ENCODE measurements at regions not wholly inside any gene's neighbourhood (a gene's known extent, or its start where the extent isn't known, plus 50 kb on each side); places are given as distances from the start of the nearest gene placed in this dataset.
A peak's percentile ranks its signal among the peaks of the same experiment; 100 is the strongest.

GRCh38 chr16:89037261-89038152, 56.1 kb upstream of the ACSF3 start (continued):
- TF ChIP-seq ZNF532 (CRISPR knock-in tag; IDR thresholded peaks at IDR 0.05; ENCODE audit: borderline replicate concordance): no peak
- TF ChIP-seq ZNF121 (CRISPR knock-in tag; IDR thresholded peaks at IDR 0.05): peak; percentile 91
- TF ChIP-seq HMGXB4 (CRISPR knock-in tag; IDR thresholded peaks at IDR 0.05): no peak
- no peak for TF ChIP-seq OVOL2 (CRISPR knock-in tag; IDR thresholded peaks at IDR 0.05; ENCODE audit: borderline replicate concordance)
- no peak for TF ChIP-seq TP53 (CRISPR knock-in tag; IDR thresholded peaks at IDR 0.05)
- peak; percentile 48 for TF ChIP-seq USF1 (CRISPR knock-in tag; IDR thresholded peaks at IDR 0.05)
- TF ChIP-seq PRDM15 (CRISPR knock-in tag; IDR thresholded peaks at IDR 0.05): 0 out of 2 replicates have a peak, but pooled peaks have one; percentile 14
- TF ChIP-seq ATF6 (CRISPR knock-in tag; IDR thresholded peaks at IDR 0.05): no peak
- no peak for TF ChIP-seq EMX1 (CRISPR knock-in tag; IDR thresholded peaks at IDR 0.05)
- no peak for TF ChIP-seq SOX15 (CRISPR knock-in tag; IDR thresholded peaks at IDR 0.05)
- TF ChIP-seq ZNF219 (CRISPR knock-in tag; IDR thresholded peaks at IDR 0.05; ENCODE audit: borderline replicate concordance): 0 out of 2 replicates have a peak, but pooled peaks have one; percentile 41
- TF ChIP-seq MLX (CRISPR knock-in tag; IDR thresholded peaks at IDR 0.05): no peak
- no peak for TF ChIP-seq NFATC4 (CRISPR knock-in tag; IDR thresholded peaks at IDR 0.05)
- TF ChIP-seq ELF4 (CRISPR knock-in tag; IDR thresholded peaks at IDR 0.05; ENCODE audit: low read depth): no peak
- no peak for TF ChIP-seq ZNF425 (CRISPR knock-in tag; conservative IDR thresholded peaks at IDR 0.05)
- no peak for TF ChIP-seq ZNF396 (CRISPR knock-in tag; IDR thresholded peaks at IDR 0.05; ENCODE audit: borderline replicate concordance)
- TF ChIP-seq AFF4 (CRISPR knock-in tag; IDR thresholded peaks at IDR 0.05; ENCODE audit: borderline replicate concordance): no peak
- TF ChIP-seq GTF2I (CRISPR knock-in tag; conservative IDR thresholded peaks at IDR 0.05): no peak
